WTC11 (cell line): ENCODE measurements at regions not wholly inside any gene's neighbourhood (a gene's known extent, or its start where the extent isn't known, plus 50 kb on each side); places are given as distances from the start of the nearest gene placed in this dataset.

Experiments
- ATAC-seq: fragments of 200-7000 bp; cut with Tn5 transposase; 2 replicates; pipeline ENCODE4 v1.10.0; 2021; ENCODE audit warnings: mild to moderate bottlenecking, moderate library complexity
- CTCF ChIA-PET: fragments of 300-600 bp; sonication (Branson Sonifier 250); formaldehyde crosslinking; loops from one replicate; lab custom pipeline; 2021; ENCODE audit warnings: antibody characterized with exemption; lab: Charles Lee
- POLR2A ChIA-PET: fragments of 350-600 bp; sonication (Branson Sonifier 250); formaldehyde crosslinking; loops from one replicate; lab custom pipeline; 2021; ENCODE audit warnings: antibody characterized with exemption; lab: Charles Lee
- DNase-seq: peaks from one replicate; pipeline ENCODE4 v3.0.0; 2021; ENCODE audit warnings: low spot score
- H3K27ac Mint-ChIP-seq: 2 replicates; pipeline ENCODE4 v1.8.0; 2021; ENCODE audit warnings: mixed read lengths
- H3K27me3 Mint-ChIP-seq: 2 replicates; pipeline ENCODE4 v1.8.0; 2021; ENCODE audit warnings: low read depth, mild to moderate bottlenecking, moderate library complexity, mixed read lengths
- H3K36me3 Mint-ChIP-seq: 2 replicates; pipeline ENCODE4 v1.8.0; 2021; ENCODE audit warnings: mixed read lengths
- H3K4me1 Mint-ChIP-seq: 2 replicates; pipeline ENCODE4 v1.8.0; 2022; ENCODE audit warnings: mixed read lengths
- H3K4me3 Mint-ChIP-seq: 2 replicates; pipeline ENCODE4 v1.8.0; 2021; ENCODE audit warnings: mild to moderate bottlenecking, moderate library complexity, mixed read lengths
- H3K9me3 Mint-ChIP-seq: 2 replicates; pipeline ENCODE4 v1.8.0; 2021; ENCODE audit warnings: mixed read lengths
- CREM ChIP-seq: sonication (generic); formaldehyde crosslinking; IDR thresholded peaks from 2 replicates; pipeline ENCODE4 v1.8.1; 2022; ENCODE audit warnings: mild to moderate bottlenecking, missing genetic modification reagents, moderate library complexity
- E2F1 ChIP-seq: sonication (generic); formaldehyde crosslinking; IDR thresholded peaks from 2 replicates; pipeline ENCODE4 v1.8.0; 2022; ENCODE audit warnings: mild to moderate bottlenecking, missing genetic modification reagents
- E2F5 ChIP-seq: sonication (generic); formaldehyde crosslinking; IDR thresholded peaks from 2 replicates; pipeline ENCODE4 v1.8.1; 2022; ENCODE audit warnings: mild to moderate bottlenecking, moderate library complexity, missing genetic modification reagents
- FOXJ3 ChIP-seq: sonication (generic); formaldehyde crosslinking; IDR thresholded peaks from 2 replicates; pipeline ENCODE4 v1.9.0; 2021; ENCODE audit warnings: missing genetic modification reagents, mild to moderate bottlenecking, borderline replicate concordance
- FOXP1 ChIP-seq: sonication (generic); formaldehyde crosslinking; IDR thresholded peaks from 2 replicates; pipeline ENCODE4 v1.8.0; 2022; ENCODE audit warnings: missing genetic modification reagents, mild to moderate bottlenecking, moderate library complexity, borderline replicate concordance
- GTF2I ChIP-seq: fragments of 250-450 bp; sonication (Bioruptor Pico); conservative IDR thresholded peaks from 2 replicates; pipeline ENCODE4 v1.4.0; 2021; ENCODE audit warnings: mild to moderate bottlenecking
- IRF1 ChIP-seq: sonication (generic); formaldehyde crosslinking; IDR thresholded peaks from 2 replicates; pipeline ENCODE4 v1.8.0; 2023; ENCODE audit warnings: missing genetic modification reagents
- NFYB ChIP-seq: sonication (generic); formaldehyde crosslinking; conservative IDR thresholded peaks from 2 replicates; pipeline ENCODE4 v1.8.0; 2022; ENCODE audit warnings: low read depth, missing genetic modification reagents
- PRRX2 ChIP-seq: fragments of 250-450 bp; sonication (Bioruptor Pico); IDR thresholded peaks from 2 replicates; pipeline ENCODE4 v1.8.0; 2021; ENCODE audit warnings: mild to moderate bottlenecking
- SMAD4 ChIP-seq: sonication (generic); formaldehyde crosslinking; IDR thresholded peaks from 2 replicates; pipeline ENCODE4 v1.8.0; 2022; ENCODE audit warnings: mild to moderate bottlenecking, missing genetic modification reagents
- SOX15 ChIP-seq: fragments of 250-450 bp; sonication (Bioruptor Pico); IDR thresholded peaks from 2 replicates; pipeline ENCODE4 v1.9.0; 2021; ENCODE audit warnings: mild to moderate bottlenecking
- TEAD4 ChIP-seq: sonication (generic); formaldehyde crosslinking; IDR thresholded peaks from 2 replicates; pipeline ENCODE4 v1.8.0; 2022; ENCODE audit warnings: mild to moderate bottlenecking, missing genetic modification reagents
- ZNF232 ChIP-seq: sonication (generic); formaldehyde crosslinking; IDR thresholded peaks from 2 replicates; pipeline ENCODE4 v1.8.0; 2022; ENCODE audit warnings: mild to moderate bottlenecking, missing genetic modification reagents
- ZNF281 ChIP-seq: sonication (generic); formaldehyde crosslinking; IDR thresholded peaks from 2 replicates; pipeline ENCODE4 v1.8.0; 2023; ENCODE audit warnings: mild to moderate bottlenecking, missing genetic modification reagents
- ZNF317 ChIP-seq: sonication (generic); formaldehyde crosslinking; IDR thresholded peaks from 2 replicates; pipeline ENCODE4 v1.8.1; 2023; ENCODE audit warnings: low read depth, mild to moderate bottlenecking, moderate library complexity, missing genetic modification reagents, borderline replicate concordance
- ZNF416 ChIP-seq: fragments of 250-450 bp; sonication (Bioruptor Pico); IDR thresholded peaks from 2 replicates; pipeline ENCODE4 v1.9.0; 2021; ENCODE audit warnings: mild to moderate bottlenecking, inconsistent platforms
- TF ChIP-seq, protein P1 (sequence below): sonication (generic); formaldehyde crosslinking; IDR thresholded peaks from 2 replicates; pipeline ENCODE4 v1.8.1; 2022; ENCODE audit warnings: low read depth, missing genetic modification reagents, borderline replicate concordance
- TF ChIP-seq, protein P2 (sequence below): fragments of 250-450 bp; sonication (Bioruptor Pico); IDR thresholded peaks from 2 replicates; pipeline ENCODE4 v1.9.0; 2021; ENCODE audit warnings: mild to moderate bottlenecking
- TF ChIP-seq, protein P3 (sequence below): sonication (generic); formaldehyde crosslinking; IDR thresholded peaks from 2 replicates; pipeline ENCODE4 v1.8.1; 2023; ENCODE audit warnings: mild to moderate bottlenecking, missing genetic modification reagents

GRCh38 chr3:106376016-106376570 is 507.3 kb upstream of the CBLB start:
- POLR2A ChIA-PET, result no interaction called here
- H3K36me3 Mint-ChIP-seq, result no peaks in the 10 kb centered on the region
- no peak for ATAC-seq
- no peaks in the 10 kb centered on the region for H3K9me3 Mint-ChIP-seq
- CTCF ChIA-PET, result no interaction called here
- H3K27me3 Mint-ChIP-seq, result no peaks in the 10 kb centered on the region
- DNase-seq, result no peak
- no peaks in the 10 kb centered on the region for H3K4me1 Mint-ChIP-seq
- no peak overlapping the region for H3K27ac Mint-ChIP-seq
- TF ChIP-seq E2F5 (CRISPR knock-in tag), result no peak
- TF ChIP-seq, protein P1, sequence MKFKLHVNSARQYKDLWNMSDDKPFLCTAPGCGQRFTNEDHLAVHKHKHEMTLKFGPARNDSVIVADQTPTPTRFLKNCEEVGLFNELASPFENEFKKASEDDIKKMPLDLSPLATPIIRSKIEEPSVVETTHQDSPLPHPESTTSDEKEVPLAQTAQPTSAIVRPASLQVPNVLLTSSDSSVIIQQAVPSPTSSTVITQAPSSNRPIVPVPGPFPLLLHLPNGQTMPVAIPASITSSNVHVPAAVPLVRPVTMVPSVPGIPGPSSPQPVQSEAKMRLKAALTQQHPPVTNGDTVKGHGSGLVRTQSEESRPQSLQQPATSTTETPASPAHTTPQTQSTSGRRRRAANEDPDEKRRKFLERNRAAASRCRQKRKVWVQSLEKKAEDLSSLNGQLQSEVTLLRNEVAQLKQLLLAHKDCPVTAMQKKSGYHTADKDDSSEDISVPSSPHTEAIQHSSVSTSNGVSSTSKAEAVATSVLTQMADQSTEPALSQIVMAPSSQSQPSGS (CRISPR knock-in tag), result no peak
- no peak for TF ChIP-seq SMAD4 (CRISPR knock-in tag)
- TF ChIP-seq ZNF232 (CRISPR knock-in tag), result no peak
- TF ChIP-seq, protein P2, sequence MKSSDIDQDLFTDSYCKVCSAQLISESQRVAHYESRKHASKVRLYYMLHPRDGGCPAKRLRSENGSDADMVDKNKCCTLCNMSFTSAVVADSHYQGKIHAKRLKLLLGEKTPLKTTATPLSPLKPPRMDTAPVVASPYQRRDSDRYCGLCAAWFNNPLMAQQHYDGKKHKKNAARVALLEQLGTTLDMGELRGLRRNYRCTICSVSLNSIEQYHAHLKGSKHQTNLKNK (CRISPR knock-in tag), result no peak
- TF ChIP-seq, protein P3, sequence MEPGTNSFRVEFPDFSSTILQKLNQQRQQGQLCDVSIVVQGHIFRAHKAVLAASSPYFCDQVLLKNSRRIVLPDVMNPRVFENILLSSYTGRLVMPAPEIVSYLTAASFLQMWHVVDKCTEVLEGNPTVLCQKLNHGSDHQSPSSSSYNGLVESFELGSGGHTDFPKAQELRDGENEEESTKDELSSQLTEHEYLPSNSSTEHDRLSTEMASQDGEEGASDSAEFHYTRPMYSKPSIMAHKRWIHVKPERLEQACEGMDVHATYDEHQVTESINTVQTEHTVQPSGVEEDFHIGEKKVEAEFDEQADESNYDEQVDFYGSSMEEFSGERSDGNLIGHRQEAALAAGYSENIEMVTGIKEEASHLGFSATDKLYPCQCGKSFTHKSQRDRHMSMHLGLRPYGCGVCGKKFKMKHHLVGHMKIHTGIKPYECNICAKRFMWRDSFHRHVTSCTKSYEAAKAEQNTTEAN (CRISPR knock-in tag), result no peak
- no peak for TF ChIP-seq FOXP1 (CRISPR knock-in tag)
- no peak for TF ChIP-seq E2F1 (CRISPR knock-in tag)
- no peak for TF ChIP-seq IRF1 (CRISPR knock-in tag)
- TF ChIP-seq CREM, result no peak
- TF ChIP-seq FOXJ3 (CRISPR knock-in tag), result no peak
- no peak for TF ChIP-seq ZNF416 (CRISPR knock-in tag)
- no peak overlapping the region for H3K4me3 Mint-ChIP-seq

DNA sequence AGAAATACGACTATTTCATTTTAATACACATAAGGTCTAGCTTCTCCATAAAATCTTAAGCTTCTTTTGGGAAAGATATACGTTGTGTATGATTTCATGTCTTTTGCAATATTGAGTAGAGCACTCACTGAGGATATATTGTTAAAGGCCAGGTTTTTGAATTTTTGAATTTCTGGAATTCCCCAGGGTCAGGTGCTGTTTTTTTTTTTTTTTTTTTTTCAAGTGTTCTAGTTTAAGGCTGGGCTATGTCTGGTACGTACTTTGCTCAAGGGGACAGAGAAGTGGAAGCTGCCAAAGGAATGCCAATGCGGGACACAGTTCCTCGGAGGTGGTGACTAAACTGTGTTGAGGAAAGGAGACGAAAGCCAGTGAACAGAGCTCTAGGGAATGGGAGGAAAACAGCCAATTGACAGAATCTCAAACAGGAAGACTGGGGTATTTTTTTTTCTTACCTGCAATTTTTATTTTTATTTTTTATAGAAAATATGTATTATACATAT is 510.5 kb upstream of the CBLB start:
- Mint-ChIP-seq H3K27ac (no peak overlapping the region), H3K27me3 (no peaks in the 10 kb centered on the region), H3K4me3 (no peak overlapping the region), H3K36me3 (no peaks in the 10 kb centered on the region), H3K4me1 (no peaks in the 10 kb centered on the region), H3K9me3 (no peaks in the 10 kb centered on the region)
- no peak for TF ChIP-seq ZNF317
- TF ChIP-seq ZNF281 (CRISPR knock-in tag), result no peak
- TF ChIP-seq GTF2I (CRISPR knock-in tag), result no peak
- TF ChIP-seq ZNF416 (CRISPR knock-in tag), result no peak
- TF ChIP-seq TEAD4 (CRISPR knock-in tag), result no peak
- no peak for TF ChIP-seq PRRX2 (CRISPR knock-in tag)
- no peak for TF ChIP-seq NFYB (CRISPR knock-in tag)
- TF ChIP-seq SOX15 (CRISPR knock-in tag), result no peak
- no peak for ATAC-seq
- CTCF ChIA-PET, result interaction anchor here (0.6 kb wide), 1 partner anchor 1145 kb away, joined by 3 read pairs; no protein-coding TSS in a partner anchor
- no peak for DNase-seq
- POLR2A ChIA-PET, result interaction anchor here (0.6 kb wide), 2 partner anchors 534 to 761 kb away, joined by 3 to 4 read pairs; no protein-coding TSS in a partner anchor
